Keratinocyte (primary cell): ENCODE measurements at regions not wholly inside any gene's neighbourhood (a gene's known extent, or its start where the extent isn't known, plus 50 kb on each side); places are given as distances from the start of the nearest gene placed in this dataset.

Experiments
- CTCF ChIP-seq, 3 experiments: IDR thresholded peaks in 1 of 3; conservative IDR thresholded peaks in 1 of 3; optimal IDR thresholded peaks in 1 of 3; 2 replicates in 2 of 3; 3 replicates in 1 of 3; pipeline versions ENCODE3 to v1.5.1; 2011; ENCODE audit warnings: low read length in 3 of 3, mild to moderate bottlenecking in 3 of 3, moderate library complexity in 2 of 3, control low read depth in 1 of 3, inconsistent platforms in 1 of 3; ENCODE audit not compliant: insufficient read depth in 2 of 3; ENCODE audit errors: extremely low read depth in 1 of 3
- EZH2 ChIP-seq: IDR thresholded peaks from one replicate; pipeline ENCODE4 v1.6.1; 2012; ENCODE audit warnings: inconsistent platforms, mild to moderate bottlenecking, low read length, moderate library complexity

GRCh38 chr13:91212231-91212630, 135.3 kb upstream of the MIR17HG start:
- no peak for TF ChIP-seq CTCF (optimal IDR thresholded peaks at IDR 0.05 in 1 of 3, IDR thresholded peaks at IDR 0.05 in 1 of 3, conservative IDR thresholded peaks at IDR 0.05 in 1 of 3; ENCODE audit: extremely low read depth in 1 of 3, insufficient read depth in 2 of 3, low read length in 3 of 3)
- TF ChIP-seq EZH2 = no peak
